Fibroblast of lung (primary cell): ENCODE measurements at regions not wholly inside any gene's neighbourhood (a gene's known extent, or its start where the extent isn't known, plus 50 kb on each side); places are given as distances from the start of the nearest gene placed in this dataset.

ENCODE experiments used
- DNase-seq, 2 donors: peaks; one replicate each; pipeline versions ENCODE4 v3.0.0 to v3.0.0-alpha.2; 2010; ENCODE audit warnings: low read depth in 2 of 2
- H2AFZ ChIP-seq: 2 replicates; pipeline ENCODE4 v1.5.1; 2012; ENCODE audit warnings: low read length, control low read depth, inconsistent platforms
- H3K27ac ChIP-seq: 2 replicates; pipeline ENCODE4 v1.5.1; 2011; ENCODE audit warnings: low read length, control low read depth; ENCODE audit not compliant: insufficient read depth
- H3K27me3 ChIP-seq: 2 replicates; pipeline ENCODE4 v1.5.1; 2011; ENCODE audit warnings: mild to moderate bottlenecking, low read length; ENCODE audit not compliant: control insufficient read depth, insufficient read depth
- H3K36me3 ChIP-seq: 2 replicates; pipeline ENCODE4 v1.5.1; 2011; ENCODE audit warnings: low read length; ENCODE audit not compliant: control insufficient read depth, insufficient read depth
- H3K4me1 ChIP-seq: 2 replicates; pipeline ENCODE4 v1.5.1; 2011; ENCODE audit warnings: low read length; ENCODE audit not compliant: control insufficient read depth, insufficient read depth; ENCODE audit errors: extremely low read depth
- H3K4me2 ChIP-seq: 2 replicates; pipeline ENCODE4 v1.5.1; 2011; ENCODE audit warnings: low read length, control low read depth; ENCODE audit not compliant: insufficient read depth; ENCODE audit errors: extremely low read depth
- H3K4me3 ChIP-seq, 4 experiments: fragments of 200-600 bp in 1 of 4; sonication (generic) in 1 of 4; replicated peaks in 1 of 4; 2 replicates each; pipeline ENCODE4 v1.5.1; 2011 to 2016; ENCODE audit warnings: low read length in 4 of 4, low read depth in 3 of 4, mild to moderate bottlenecking in 3 of 4, control low read depth in 2 of 4, inconsistent platforms in 1 of 4, mixed read lengths in 1 of 4; ENCODE audit not compliant: insufficient read depth in 1 of 4; ENCODE audit errors: control extremely low read depth in 1 of 4
- H3K79me2 ChIP-seq: 2 replicates; pipeline ENCODE4 v1.5.1; 2012; ENCODE audit warnings: mild to moderate bottlenecking, low read length, inconsistent platforms; ENCODE audit not compliant: control insufficient read depth, insufficient read depth
- H3K9ac ChIP-seq: 2 replicates; pipeline ENCODE4 v1.5.1; 2011; ENCODE audit warnings: mild to moderate bottlenecking, low read length, control low read depth; ENCODE audit not compliant: insufficient read depth
- H3K9me3 ChIP-seq: 2 replicates; pipeline ENCODE4 v1.5.1; 2012; ENCODE audit warnings: low read depth, low read length; ENCODE audit not compliant: control insufficient read depth, insufficient read depth
- H4K20me1 ChIP-seq: 2 replicates; pipeline ENCODE4 v1.5.1; 2011; ENCODE audit warnings: low read length; ENCODE audit not compliant: control insufficient read depth, insufficient read depth; ENCODE audit errors: extremely low read depth
- CTCF ChIP-seq, 2 donors: IDR thresholded peaks in 1 of 2; conservative IDR thresholded peaks in 1 of 2; 1 replicate in 1 of 2; 2 replicates in 1 of 2; pipeline ENCODE4 v1.5.1; 2011 to 2012; ENCODE audit warnings: low read length in 2 of 2, control low read depth in 1 of 2, inconsistent platforms in 1 of 2, low read depth in 1 of 2, mild to moderate bottlenecking in 1 of 2
- EZH2 ChIP-seq: IDR thresholded peaks from 2 replicates; pipeline ENCODE4 v1.5.1; 2012; ENCODE audit warnings: low read length, control low read depth, mild to moderate bottlenecking; ENCODE audit errors: missing control alignments

DNA sequence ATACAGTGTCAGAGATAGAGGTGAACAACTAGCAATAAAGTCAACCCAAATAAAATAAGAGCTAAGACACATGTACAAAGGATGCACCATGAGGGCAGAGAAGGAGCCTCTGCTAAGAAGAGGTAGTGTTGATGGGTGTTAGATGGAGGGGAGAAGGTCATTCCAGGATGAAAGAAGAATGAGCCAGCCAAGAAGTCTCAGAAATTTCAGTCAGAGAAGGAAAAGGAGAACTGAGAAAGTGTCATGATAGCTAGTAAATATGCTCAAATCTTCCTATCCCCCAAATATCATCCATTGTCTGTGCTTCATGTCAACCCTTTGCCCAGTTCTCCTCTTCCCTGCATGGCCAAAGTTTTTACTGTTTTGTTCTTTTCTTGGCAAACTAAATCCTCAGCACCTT, 225.2 kb upstream of the BTG1 start:
- Histone ChIP-seq H2AFZ (no peak overlapping the region), H3K9ac (no peak overlapping the region), H3K4me2 (no peak overlapping the region), H3K27ac (no peak overlapping the region), H3K4me1 (peaks cover 5% of the 10 kb centered on the region), H3K9me3 (no peaks in the 10 kb centered on the region), H3K27me3 (no peaks in the 10 kb centered on the region), H3K4me3 (no peak overlapping the region), H3K79me2 (no peaks in the 10 kb centered on the region), H3K36me3 (no peaks in the 10 kb centered on the region), H4K20me1 (no peaks in the 10 kb centered on the region)
- no peak for DNase-seq
- TF ChIP-seq CTCF (conservative IDR thresholded peaks at IDR 0.05 in 1 of 2, IDR thresholded peaks at IDR 0.05 in 1 of 2; ENCODE audit: low read depth in 1 of 2, low read length in 2 of 2) (no peak), EZH2 (no peak)

GRCh38 chr12:92369636-92370035, 224.0 kb upstream of the BTG1 start:
- H3K27me3 ChIP-seq, result no peaks in the 10 kb centered on the region
- no peaks in the 10 kb centered on the region for H3K36me3 ChIP-seq
- no peak overlapping the region for H3K4me3 ChIP-seq
- H3K9ac ChIP-seq, result no peak overlapping the region
- no peaks in the 10 kb centered on the region for H4K20me1 ChIP-seq
- TF ChIP-seq CTCF (conservative IDR thresholded peaks at IDR 0.05 in 1 of 2, IDR thresholded peaks at IDR 0.05 in 1 of 2; ENCODE audit: low read depth in 1 of 2, low read length in 2 of 2) (no peak), EZH2 (no peak)
- H3K4me1 ChIP-seq, result peaks cover 5% of the 10 kb centered on the region
- H3K9me3 ChIP-seq, result no peaks in the 10 kb centered on the region
- DNase-seq, result peak; percentile 18 to 72
- H3K27ac ChIP-seq, result no peak overlapping the region
- H3K79me2 ChIP-seq, result no peaks in the 10 kb centered on the region
- peak overlapping the region; percentile 9 for H3K4me2 ChIP-seq
- no peak overlapping the region for H2AFZ ChIP-seq

GRCh38 chr12:92369056-92369455, 223.4 kb upstream of the BTG1 start:
- no peaks in the 10 kb centered on the region for H3K27me3 ChIP-seq
- H4K20me1 ChIP-seq, result no peaks in the 10 kb centered on the region
- no peak overlapping the region for H3K4me2 ChIP-seq
- H3K4me1 ChIP-seq, result peaks cover 6% of the 10 kb centered on the region
- H3K9ac ChIP-seq, result no peak overlapping the region
- no peaks in the 10 kb centered on the region for H3K9me3 ChIP-seq
- H3K36me3 ChIP-seq, result no peaks in the 10 kb centered on the region
- no peak overlapping the region for H3K4me3 ChIP-seq
- no peaks in the 10 kb centered on the region for H3K79me2 ChIP-seq
- no peak for TF ChIP-seq EZH2
- TF ChIP-seq CTCF (conservative IDR thresholded peaks at IDR 0.05 in 1 of 2, IDR thresholded peaks at IDR 0.05 in 1 of 2; ENCODE audit: low read depth in 1 of 2, low read length in 2 of 2), result no peak
- H2AFZ ChIP-seq, result no peak overlapping the region
- DNase-seq, result no peak
- no peak overlapping the region for H3K27ac ChIP-seq
